ENCODE measurements at regions not wholly inside any gene's neighbourhood (a gene's known extent, or its start where the extent isn't known, plus 50 kb on each side); places are given as distances from the start of the nearest gene placed in this dataset.

DNA sequence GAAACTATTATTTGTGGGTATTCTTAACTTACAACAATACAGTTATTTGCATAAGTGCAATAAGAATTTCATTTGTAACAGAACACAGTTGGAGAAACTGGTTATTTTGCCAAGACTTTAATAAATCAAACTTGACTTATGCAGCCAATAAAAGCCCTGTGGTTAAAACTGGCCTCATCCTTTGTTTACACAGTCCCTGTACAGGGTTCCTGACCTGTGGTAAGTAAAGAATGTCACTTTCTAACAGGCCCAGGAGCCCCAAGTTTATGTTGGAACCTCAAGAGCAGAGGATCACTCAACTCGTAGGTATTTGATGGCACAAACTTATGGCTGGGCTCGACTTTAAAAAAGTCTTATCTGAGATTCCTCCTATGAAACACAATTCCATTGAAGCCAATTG lies 88.6 kb upstream of the PTCHD1 start:
- no peaks in the 10 kb centered on the region for H3K36me3 ChIP-seq (ENCODE audit: insufficient read depth, low read length)
- TF ChIP-seq EZH2 (IDR thresholded peaks at IDR 0.05) (no peak), FOXP2 (optimal IDR thresholded peaks at IDR 0.05; ENCODE audit: control extremely low read depth, extremely low read length, insufficient read depth) (no peak), POLR2AphosphoS5 (IDR thresholded peaks at IDR 0.05; ENCODE audit: borderline replicate concordance, low read depth, low read length) (no peak)
- no peak overlapping the region for H3K4me3 ChIP-seq
- no peak overlapping the region for H3K9ac ChIP-seq (ENCODE audit: insufficient read length)
- H3K9me3 ChIP-seq (ENCODE audit: low read depth, low read length) = no peaks in the 10 kb centered on the region
- no peak for DNase-seq (ENCODE audit: low read depth, low spot score)
- H3K27ac ChIP-seq = no peak overlapping the region

DNA sequence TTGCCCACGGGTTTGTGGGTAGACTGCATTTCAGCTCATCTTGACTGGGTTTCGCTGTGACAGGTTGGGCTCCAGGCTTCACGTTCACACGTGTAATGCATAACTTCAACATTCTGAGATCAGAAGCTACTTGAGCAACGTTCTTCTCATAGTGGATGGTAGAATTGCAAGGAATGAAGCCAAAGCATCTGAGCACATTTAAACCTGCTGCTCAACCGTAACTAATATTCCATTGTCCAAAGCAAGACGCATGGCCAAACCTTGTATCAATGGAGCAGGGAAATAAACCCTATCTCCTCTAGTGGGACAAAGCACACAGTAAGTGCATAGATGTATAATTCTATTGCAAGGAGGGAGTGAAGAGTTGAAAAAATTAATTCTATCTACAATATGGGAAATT lies 86.5 kb upstream of the PTCHD1 start:
- H3K27ac ChIP-seq = no peak overlapping the region
- DNase-seq (ENCODE audit: low read depth, low spot score) = no peak

DNA sequence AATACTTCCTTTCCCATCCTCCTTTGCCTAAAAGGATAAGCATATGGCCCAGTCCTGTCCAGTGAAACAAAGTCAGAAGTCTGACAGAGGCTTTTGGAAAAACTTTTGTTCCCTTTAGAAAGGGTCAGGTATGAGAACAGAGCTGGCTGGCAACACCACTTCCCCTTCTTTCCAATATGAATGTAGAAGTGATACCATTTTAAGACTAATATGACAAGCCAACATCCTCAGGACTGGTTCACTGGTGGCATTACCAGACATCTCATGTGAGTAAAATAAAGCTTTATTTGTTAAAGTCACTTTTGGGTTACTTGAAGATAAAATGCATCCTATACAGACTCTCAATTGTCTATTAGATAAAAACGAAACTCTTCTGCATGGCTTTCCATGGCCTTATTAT lies 83.6 kb upstream of the PTCHD1 start:
- TF ChIP-seq EZH2 (IDR thresholded peaks at IDR 0.05) (no peak), FOXP2 (optimal IDR thresholded peaks at IDR 0.05; ENCODE audit: control extremely low read depth, extremely low read length, insufficient read depth) (no peak), POLR2AphosphoS5 (IDR thresholded peaks at IDR 0.05; ENCODE audit: borderline replicate concordance, low read depth, low read length) (no peak)
- no peaks in the 10 kb centered on the region for H3K9me3 ChIP-seq (ENCODE audit: low read depth, low read length)
- H3K36me3 ChIP-seq (ENCODE audit: insufficient read depth, low read length) = no peaks in the 10 kb centered on the region
- no peak overlapping the region for H3K4me3 ChIP-seq
- H3K27ac ChIP-seq = no peak overlapping the region
- DNase-seq (ENCODE audit: low read depth, low spot score) = no peak
- no peak overlapping the region for H3K9ac ChIP-seq (ENCODE audit: insufficient read length)

More for the DNA sequence above, 86.5 kb upstream of the PTCHD1 start:
- no peaks in the 10 kb centered on the region for H3K9me3 ChIP-seq (ENCODE audit: low read depth, low read length)
- no peak overlapping the region for H3K4me3 ChIP-seq
- no peak for TF ChIP-seq POLR2AphosphoS5 (IDR thresholded peaks at IDR 0.05; ENCODE audit: borderline replicate concordance, low read depth, low read length)
- TF ChIP-seq EZH2 (IDR thresholded peaks at IDR 0.05) = no peak
- TF ChIP-seq FOXP2 (optimal IDR thresholded peaks at IDR 0.05; ENCODE audit: control extremely low read depth, extremely low read length, insufficient read depth) = no peak
- H3K9ac ChIP-seq (ENCODE audit: insufficient read length) = no peak overlapping the region
- no peaks in the 10 kb centered on the region for H3K36me3 ChIP-seq (ENCODE audit: insufficient read depth, low read length)

DNA sequence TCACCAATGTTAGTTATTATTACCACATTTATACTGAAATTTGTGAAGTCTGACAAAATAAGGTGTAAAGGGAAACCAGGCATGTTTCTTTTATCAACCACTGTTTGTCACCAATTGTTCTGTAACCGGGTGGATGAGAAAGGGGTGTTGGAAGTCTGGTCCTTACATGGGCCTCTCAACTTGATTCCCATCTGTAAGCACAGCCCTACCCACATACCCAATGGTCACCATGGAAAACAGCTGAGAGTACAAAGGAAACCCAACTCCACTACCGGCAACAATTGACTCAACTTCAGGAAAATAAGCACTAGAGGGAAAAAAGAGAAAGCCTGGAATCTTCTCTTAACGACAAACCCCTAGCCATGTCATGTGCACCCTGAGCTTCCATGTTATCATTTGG lies 70.8 kb upstream of the PTCHD1 start:
- H3K36me3 ChIP-seq (ENCODE audit: insufficient read depth, low read length) = no peaks in the 10 kb centered on the region
- H3K27ac ChIP-seq = no peak overlapping the region
- no peak overlapping the region for H3K9ac ChIP-seq (ENCODE audit: insufficient read length)
- no peaks in the 10 kb centered on the region for H3K9me3 ChIP-seq (ENCODE audit: low read depth, low read length)
- TF ChIP-seq POLR2AphosphoS5 (IDR thresholded peaks at IDR 0.05; ENCODE audit: borderline replicate concordance, low read depth, low read length) (no peak), EZH2 (IDR thresholded peaks at IDR 0.05) (no peak), FOXP2 (optimal IDR thresholded peaks at IDR 0.05; ENCODE audit: control extremely low read depth, extremely low read length, insufficient read depth) (no peak)
- DNase-seq (ENCODE audit: low read depth, low spot score) = no peak
- H3K4me3 ChIP-seq = no peak overlapping the region

DNA sequence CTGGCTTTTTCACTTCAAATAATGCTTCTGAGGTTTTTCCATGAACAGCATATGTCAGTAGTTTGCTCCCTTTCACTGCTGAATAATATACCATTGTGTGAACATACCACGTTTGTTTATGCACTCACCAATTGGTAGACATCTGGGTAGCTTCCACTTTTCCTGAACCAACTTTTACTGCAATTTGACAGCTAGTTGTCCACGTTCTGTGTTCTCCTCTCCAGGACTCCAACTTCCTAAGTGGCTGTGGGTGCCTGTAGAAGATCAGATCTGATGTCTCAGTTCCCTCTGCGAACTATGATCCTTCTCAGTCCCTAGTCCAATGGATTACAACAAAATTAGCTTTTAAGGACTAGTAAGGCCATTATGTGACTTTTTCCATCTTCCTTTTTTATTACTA lies 64.7 kb upstream of the PTCHD1 start:
- Histone ChIP-seq H3K9ac (ENCODE audit: insufficient read length) (no peak overlapping the region), H3K9me3 (ENCODE audit: low read depth, low read length) (no peaks in the 10 kb centered on the region), H3K27ac (no peak overlapping the region), H3K36me3 (ENCODE audit: insufficient read depth, low read length) (no peaks in the 10 kb centered on the region), H3K4me3 (no peak overlapping the region)
- TF ChIP-seq EZH2 (IDR thresholded peaks at IDR 0.05) = no peak
- no peak for TF ChIP-seq FOXP2 (optimal IDR thresholded peaks at IDR 0.05; ENCODE audit: control extremely low read depth, extremely low read length, insufficient read depth)
- no peak for TF ChIP-seq POLR2AphosphoS5 (IDR thresholded peaks at IDR 0.05; ENCODE audit: borderline replicate concordance, low read depth, low read length)
- DNase-seq (ENCODE audit: low read depth, low spot score) = no peak

DNA sequence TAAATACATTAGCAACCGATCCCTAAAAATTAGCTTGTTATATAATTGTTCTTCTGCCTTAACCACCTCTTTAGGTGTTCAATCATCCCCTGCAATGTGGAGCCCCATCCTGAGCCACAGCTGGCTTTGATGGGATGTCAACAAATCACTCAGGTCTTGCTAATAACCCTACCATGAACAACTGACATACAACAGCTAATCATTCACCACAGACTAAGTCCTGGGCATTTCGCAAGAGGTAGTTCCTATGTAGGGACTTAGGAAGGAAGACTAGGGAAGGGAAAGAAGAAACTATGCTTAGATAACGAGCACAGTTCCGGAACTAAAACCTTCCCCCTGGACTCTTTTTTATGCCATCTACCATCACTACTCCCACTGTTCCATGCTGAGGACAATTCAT lies 63.6 kb upstream of the PTCHD1 start:
- Histone ChIP-seq H3K36me3 (ENCODE audit: insufficient read depth, low read length) (no peaks in the 10 kb centered on the region), H3K4me3 (no peak overlapping the region), H3K9ac (ENCODE audit: insufficient read length) (no peak overlapping the region), H3K9me3 (ENCODE audit: low read depth, low read length) (no peaks in the 10 kb centered on the region), H3K27ac (no peak overlapping the region)
- DNase-seq (ENCODE audit: low read depth, low spot score) = no peak
- TF ChIP-seq EZH2 (IDR thresholded peaks at IDR 0.05) (no peak), FOXP2 (optimal IDR thresholded peaks at IDR 0.05; ENCODE audit: control extremely low read depth, extremely low read length, insufficient read depth) (no peak), POLR2AphosphoS5 (IDR thresholded peaks at IDR 0.05; ENCODE audit: borderline replicate concordance, low read depth, low read length) (no peak)

DNA sequence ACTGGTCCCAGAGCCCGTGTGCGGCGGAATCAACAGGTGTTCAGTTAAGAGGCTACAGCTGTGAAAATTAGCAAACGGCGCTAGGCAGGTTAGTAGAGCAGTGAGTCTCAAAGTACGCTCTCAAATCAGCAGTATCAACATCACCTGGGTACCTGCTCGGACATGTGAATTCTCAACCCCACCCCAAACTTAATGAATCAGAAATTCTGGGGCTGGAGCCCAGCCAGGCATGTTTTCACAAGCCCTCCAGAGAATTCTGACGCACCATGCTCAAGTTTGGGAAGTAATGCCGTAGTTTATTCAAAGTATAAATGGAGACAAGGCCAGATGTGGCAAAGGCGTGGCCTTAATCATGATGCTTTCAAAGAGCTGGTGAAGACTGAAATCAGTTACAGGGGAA lies 58.2 kb upstream of the PTCHD1 start:
- DNase-seq (ENCODE audit: low read depth, low spot score) = no peak
- H3K27ac ChIP-seq = no peak overlapping the region
- H3K9ac ChIP-seq (ENCODE audit: insufficient read length) = no peak overlapping the region
- TF ChIP-seq FOXP2 (optimal IDR thresholded peaks at IDR 0.05; ENCODE audit: control extremely low read depth, extremely low read length, insufficient read depth) (no peak), POLR2AphosphoS5 (IDR thresholded peaks at IDR 0.05; ENCODE audit: borderline replicate concordance, low read depth, low read length) (no peak), EZH2 (IDR thresholded peaks at IDR 0.05) (no peak)
- no peaks in the 10 kb centered on the region for H3K36me3 ChIP-seq (ENCODE audit: insufficient read depth, low read length)
- H3K4me3 ChIP-seq = no peak overlapping the region
- no peaks in the 10 kb centered on the region for H3K9me3 ChIP-seq (ENCODE audit: low read depth, low read length)
